ENCODE measurements at regions not wholly inside any gene's neighbourhood (a gene's known extent, or its start where the extent isn't known, plus 50 kb on each side); places are given as distances from the start of the nearest gene placed in this dataset.
"Not testable (repeated sequence)": the region's sequence is repeated elsewhere in the genome, so short reads cannot be mapped to it uniquely, and the experiment has no call there.

GRCh38 chr4:122086338-122087065, 65.6 kb upstream of the BLTP1 start:
- no peak for TF ChIP-seq POLR2A (IDR thresholded peaks at IDR 0.05)
- TF ChIP-seq, protein P1, sequence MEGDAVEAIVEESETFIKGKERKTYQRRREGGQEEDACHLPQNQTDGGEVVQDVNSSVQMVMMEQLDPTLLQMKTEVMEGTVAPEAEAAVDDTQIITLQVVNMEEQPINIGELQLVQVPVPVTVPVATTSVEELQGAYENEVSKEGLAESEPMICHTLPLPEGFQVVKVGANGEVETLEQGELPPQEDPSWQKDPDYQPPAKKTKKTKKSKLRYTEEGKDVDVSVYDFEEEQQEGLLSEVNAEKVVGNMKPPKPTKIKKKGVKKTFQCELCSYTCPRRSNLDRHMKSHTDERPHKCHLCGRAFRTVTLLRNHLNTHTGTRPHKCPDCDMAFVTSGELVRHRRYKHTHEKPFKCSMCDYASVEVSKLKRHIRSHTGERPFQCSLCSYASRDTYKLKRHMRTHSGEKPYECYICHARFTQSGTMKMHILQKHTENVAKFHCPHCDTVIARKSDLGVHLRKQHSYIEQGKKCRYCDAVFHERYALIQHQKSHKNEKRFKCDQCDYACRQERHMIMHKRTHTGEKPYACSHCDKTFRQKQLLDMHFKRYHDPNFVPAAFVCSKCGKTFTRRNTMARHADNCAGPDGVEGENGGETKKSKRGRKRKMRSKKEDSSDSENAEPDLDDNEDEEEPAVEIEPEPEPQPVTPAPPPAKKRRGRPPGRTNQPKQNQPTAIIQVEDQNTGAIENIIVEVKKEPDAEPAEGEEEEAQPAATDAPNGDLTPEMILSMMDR (IDR thresholded peaks at IDR 0.05), result no peak
- no peak overlapping the region for H3K4me3 ChIP-seq
- intact Hi-C loops (cut with DNase I), result no loop called here
- H3K36me3 ChIP-seq (replicated peaks in 1 of 2), result no peaks in the 10 kb centered on the region
- H3K27me3 ChIP-seq, result no peaks in the 10 kb centered on the region
- H3K9me3 ChIP-seq (replicated peaks in 1 of 3), result no peaks in the 10 kb centered on the region
- H3K27ac ChIP-seq, result no peak overlapping the region
- 32 to 45% (median 45%) methylated on average over 4 of the region's 4 CpGs for WGBS, 4 donors
- DNase-seq, result no peak
- H3K4me1 ChIP-seq (replicated peaks in 1 of 2), result no peaks in the 10 kb centered on the region

DNA sequence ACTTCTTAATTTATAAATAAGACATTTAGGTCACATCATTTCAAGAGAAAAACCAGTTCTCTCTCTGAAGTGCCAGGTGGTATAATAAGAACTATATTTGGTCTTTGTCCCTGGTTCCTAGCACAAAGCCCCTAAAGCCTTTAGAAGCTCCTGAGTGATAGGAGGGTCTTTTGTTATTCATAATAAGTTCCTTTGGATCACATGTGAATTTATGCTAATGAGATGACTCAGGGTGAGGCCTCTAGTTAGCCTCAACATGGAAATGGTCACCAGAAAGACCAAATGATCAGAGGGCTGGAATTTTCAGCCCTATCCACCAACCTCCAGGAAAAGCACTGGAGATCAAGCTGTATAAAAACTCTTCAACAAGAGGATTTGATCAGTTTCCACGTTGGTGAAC, 68.1 kb upstream of the BLTP1 start:
- intact Hi-C loops (cut with DNase I), result no loop called here
- no peak overlapping the region for H3K4me3 ChIP-seq
- DNase-seq, result no peak
- no peaks in the 10 kb centered on the region for H3K4me1 ChIP-seq (replicated peaks in 1 of 2)
- no peak overlapping the region for H3K27ac ChIP-seq
- H3K9me3 ChIP-seq (replicated peaks in 1 of 3), result no peaks in the 10 kb centered on the region
- 10 to 50% (median 27%) methylated on average over 1 of the region's 1 CpG for WGBS, 4 donors
- TF ChIP-seq POLR2A (IDR thresholded peaks at IDR 0.05), result no peak
- TF ChIP-seq, protein P1 (IDR thresholded peaks at IDR 0.05), result no peak
- H3K27me3 ChIP-seq, result no peaks in the 10 kb centered on the region
- H3K36me3 ChIP-seq (replicated peaks in 1 of 2), result no peaks in the 10 kb centered on the region

DNA sequence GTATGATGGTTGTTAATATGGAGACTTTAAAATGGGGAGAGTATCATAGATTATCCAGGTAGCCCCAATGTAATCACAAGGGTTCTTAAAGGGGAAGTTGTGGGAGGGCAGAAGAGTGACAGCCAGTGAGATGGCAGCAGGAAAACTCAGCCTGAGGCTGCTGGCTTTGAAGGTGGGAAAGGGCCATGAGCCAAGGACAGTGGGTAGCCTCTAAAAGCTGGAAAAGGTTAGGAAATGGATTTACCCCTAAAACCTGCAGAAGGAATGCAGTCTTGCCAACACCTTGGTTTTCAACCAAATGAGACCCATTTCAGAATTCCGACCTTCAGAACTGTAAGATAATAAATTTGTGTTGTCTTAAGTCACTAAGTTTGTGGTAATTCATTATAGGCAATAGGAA, 68.8 kb upstream of the BLTP1 start:
- Histone ChIP-seq H3K27me3 (peaks cover 5% of the 10 kb centered on the region), H3K4me1 (replicated peaks in 1 of 2) (no peaks in the 10 kb centered on the region), H3K27ac (no peak overlapping the region), H3K36me3 (replicated peaks in 1 of 2) (no peaks in the 10 kb centered on the region), H3K4me3 (no peak overlapping the region), H3K9me3 (replicated peaks in 1 of 3) (no peaks in the 10 kb centered on the region)
- DNase-seq, result no peak
- intact Hi-C loops (cut with DNase I), result no loop called here
- WGBS, 4 donors, result 78 to 87% (median 82%) methylated on average over 1 of the region's 1 CpG
- TF ChIP-seq POLR2A (IDR thresholded peaks at IDR 0.05), result no peak
- TF ChIP-seq, protein P1 (IDR thresholded peaks at IDR 0.05), result no peak

- no peak for DNase-seq
- H3K27ac ChIP-seq, result no peak overlapping the region
- WGBS, 4 donors, result 51 to 61% (median 55%) methylated on average over 1 of the region's 1 CpG
- TF ChIP-seq POLR2A (IDR thresholded peaks at IDR 0.05), result no peak
- TF ChIP-seq, protein P1 (IDR thresholded peaks at IDR 0.05), result no peak
- no peaks in the 10 kb centered on the region for H3K36me3 ChIP-seq (replicated peaks in 1 of 2)
- H3K4me3 ChIP-seq, result no peak overlapping the region
- no peaks in the 10 kb centered on the region for H3K9me3 ChIP-seq (replicated peaks in 1 of 3)
- no peaks in the 10 kb centered on the region for H3K4me1 ChIP-seq (replicated peaks in 1 of 2)
- intact Hi-C loops (cut with DNase I), result no loop called here
- H3K27me3 ChIP-seq, result peaks cover 9% of the 10 kb centered on the region
Observed at GRCh38 chr4:122082661-122083060, 69.5 kb upstream of the BLTP1 start.

DNA sequence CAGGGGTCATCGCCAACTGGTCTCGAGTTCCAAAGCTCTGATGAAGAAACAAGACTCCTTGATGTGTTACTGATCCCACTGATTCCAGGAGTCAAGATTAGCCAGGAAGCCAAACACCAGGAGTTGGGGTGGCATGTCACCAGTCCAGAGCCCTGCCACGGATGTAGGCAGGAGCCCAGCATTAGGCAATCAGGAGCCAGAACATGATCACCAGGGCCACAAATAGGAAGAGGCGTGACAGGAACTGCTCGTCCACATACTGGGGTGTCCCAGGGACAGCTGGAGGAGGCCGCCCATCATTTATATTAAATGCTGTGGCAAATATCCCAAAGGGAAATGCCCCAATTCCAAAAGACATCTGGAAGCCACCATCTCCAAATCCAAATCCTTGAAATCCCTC, 74.5 kb upstream of the BLTP1 start:
- H3K4me3 ChIP-seq; H3K27ac ChIP-seq; intact Hi-C loops (cut with DNase I); H3K4me1 ChIP-seq (replicated peaks in 1 of 2); H3K9me3 ChIP-seq (replicated peaks in 1 of 3); H3K36me3 ChIP-seq (replicated peaks in 1 of 2); H3K27me3 ChIP-seq; DNase-seq: not testable (repeated sequence)
- 69 to 82% (median 77%) methylated on average over 5 to 6 of the region's 6 CpGs for WGBS, 4 donors

GRCh38 chr4:122076835-122077234, 75.3 kb upstream of the BLTP1 start:
- H3K27ac ChIP-seq; intact Hi-C loops (cut with DNase I); H3K4me1 ChIP-seq (replicated peaks in 1 of 2); DNase-seq; H3K36me3 ChIP-seq (replicated peaks in 1 of 2); H3K9me3 ChIP-seq (replicated peaks in 1 of 3); H3K4me3 ChIP-seq; H3K27me3 ChIP-seq: not testable (repeated sequence)
- 0 to 22% (median 17%) methylated on average over 1 to 2 of the region's 2 CpGs; no CpG with 5 or more reads in 1 of the 4 donors for WGBS, 4 donors
